Upper lobe of left lung (tissue), 4 donors: ENCODE measurements at regions not wholly inside any gene's neighbourhood (a gene's known extent, or its start where the extent isn't known, plus 50 kb on each side); places are given as distances from the start of the nearest gene placed in this dataset.

ENCODE experiments used
- POLR2A ChIP-seq, 4 donors: fragments of 450-650 bp; IDR thresholded peaks; one replicate each; pipeline ENCODE4 v1.5.1; 2016 to 2017; ENCODE audit warnings: antibody characterized with exemption in 4 of 4, mild to moderate bottlenecking in 2 of 4
- TF ChIP-seq, protein P1 (sequence below), 6 experiments: fragments of 450-650 bp in 4 of 6; fragments of 200-600 bp in 2 of 6; sonication (generic) in 2 of 6; IDR thresholded peaks; one replicate each; pipeline ENCODE4 v1.5.1; 2016 to 2019; ENCODE audit warnings: antibody characterized with exemption in 6 of 6

DNA sequence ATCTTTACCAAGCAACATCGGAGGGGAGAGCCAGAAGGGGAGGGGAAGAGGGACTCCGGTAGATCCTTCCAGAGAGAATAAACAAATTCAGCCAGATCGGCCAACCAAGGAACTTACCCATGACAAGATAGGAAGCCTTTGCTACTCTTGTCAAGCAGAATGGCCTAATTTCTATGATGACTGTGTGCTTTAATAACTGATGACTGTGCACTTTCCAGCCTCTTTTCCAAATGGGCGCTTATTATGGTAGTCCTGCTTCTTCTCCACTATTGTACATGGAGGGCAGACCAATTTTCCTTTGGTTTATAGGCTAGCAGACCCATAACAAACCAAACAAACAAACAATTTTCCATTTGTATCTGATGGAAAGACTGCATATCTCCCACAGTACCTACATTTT is 163.8 kb upstream of the RFX3 start:
- TF ChIP-seq, protein P1, sequence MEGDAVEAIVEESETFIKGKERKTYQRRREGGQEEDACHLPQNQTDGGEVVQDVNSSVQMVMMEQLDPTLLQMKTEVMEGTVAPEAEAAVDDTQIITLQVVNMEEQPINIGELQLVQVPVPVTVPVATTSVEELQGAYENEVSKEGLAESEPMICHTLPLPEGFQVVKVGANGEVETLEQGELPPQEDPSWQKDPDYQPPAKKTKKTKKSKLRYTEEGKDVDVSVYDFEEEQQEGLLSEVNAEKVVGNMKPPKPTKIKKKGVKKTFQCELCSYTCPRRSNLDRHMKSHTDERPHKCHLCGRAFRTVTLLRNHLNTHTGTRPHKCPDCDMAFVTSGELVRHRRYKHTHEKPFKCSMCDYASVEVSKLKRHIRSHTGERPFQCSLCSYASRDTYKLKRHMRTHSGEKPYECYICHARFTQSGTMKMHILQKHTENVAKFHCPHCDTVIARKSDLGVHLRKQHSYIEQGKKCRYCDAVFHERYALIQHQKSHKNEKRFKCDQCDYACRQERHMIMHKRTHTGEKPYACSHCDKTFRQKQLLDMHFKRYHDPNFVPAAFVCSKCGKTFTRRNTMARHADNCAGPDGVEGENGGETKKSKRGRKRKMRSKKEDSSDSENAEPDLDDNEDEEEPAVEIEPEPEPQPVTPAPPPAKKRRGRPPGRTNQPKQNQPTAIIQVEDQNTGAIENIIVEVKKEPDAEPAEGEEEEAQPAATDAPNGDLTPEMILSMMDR (IDR thresholded peaks at IDR 0.05): no peak
- no peak for TF ChIP-seq POLR2A (IDR thresholded peaks at IDR 0.05)
